Stimulated activated CD4-positive, alpha-beta T cell treated with anti-CD3 and anti-CD28 coated beads, Interleukin-1b, Interleukin-23, amount 100 ng/mL, for 48 hours (primary cell): ENCODE measurements at regions not wholly inside any gene's neighbourhood (a gene's known extent, or its start where the extent isn't known, plus 50 kb on each side); places are given as distances from the start of the nearest gene placed in this dataset.

Source experiments
- DNase-seq: peaks from one replicate; pipeline ENCODE4 v3.0.0-alpha.2; 2020

DNA sequence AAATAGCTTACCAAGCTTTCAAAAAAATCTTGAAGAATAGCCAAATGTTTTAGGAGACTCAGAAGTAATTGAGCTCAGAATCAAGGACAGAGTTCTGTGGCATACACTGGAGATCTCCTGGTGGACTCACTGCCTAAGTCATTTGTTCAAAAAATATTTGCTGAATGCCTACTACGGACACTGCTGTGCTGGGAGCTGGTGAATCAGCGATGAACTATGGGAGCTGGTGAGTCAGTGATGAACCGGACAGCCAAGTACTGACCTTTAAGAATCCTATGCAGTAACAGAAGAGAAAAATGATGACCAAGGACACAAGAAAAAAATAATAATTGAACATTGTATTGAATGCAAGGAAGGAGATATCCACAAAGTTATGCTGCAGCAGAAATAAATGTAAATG lies 717.9 kb upstream of the CXADR start:
- no peak for DNase-seq

DNA sequence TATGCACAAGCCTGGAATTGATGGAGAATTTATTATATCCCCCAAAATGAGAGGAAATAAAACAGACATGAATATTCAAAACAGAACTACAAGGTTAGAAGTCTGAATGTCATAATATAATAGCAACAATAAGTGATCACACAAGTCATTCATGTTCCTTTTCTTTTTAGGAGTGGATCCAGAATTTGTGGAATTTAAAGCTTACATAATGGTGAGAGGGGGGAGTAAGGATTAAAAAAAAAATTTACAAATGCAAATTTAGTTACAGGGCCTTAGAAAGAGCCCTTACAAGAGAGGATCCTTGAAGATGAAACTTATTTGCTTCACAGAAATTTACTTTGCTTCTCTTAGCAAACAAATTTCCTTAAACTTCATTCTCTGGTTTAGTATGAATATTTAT lies 716.1 kb upstream of the CXADR start:
- DNase-seq: no peak

DNA sequence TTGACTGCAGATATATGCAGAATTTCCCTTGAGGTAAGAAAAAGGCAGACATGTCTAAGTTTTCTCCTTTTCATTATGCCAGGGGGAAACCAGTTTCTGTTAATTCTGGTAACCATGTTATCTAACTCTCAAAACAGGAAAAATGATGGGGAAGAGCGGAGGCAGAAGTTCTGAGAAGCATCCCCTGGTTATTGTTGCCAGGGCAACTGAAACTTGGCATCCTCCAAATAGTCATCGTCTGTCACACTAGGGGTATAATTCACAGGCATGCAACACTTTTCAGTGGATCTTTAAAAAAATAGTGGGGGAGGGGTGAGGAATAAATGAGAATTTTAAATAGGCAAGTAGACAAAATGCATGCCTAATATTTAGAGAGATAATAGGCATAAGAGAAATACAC lies 715.3 kb upstream of the CXADR start:
- DNase-seq: no peak

DNA sequence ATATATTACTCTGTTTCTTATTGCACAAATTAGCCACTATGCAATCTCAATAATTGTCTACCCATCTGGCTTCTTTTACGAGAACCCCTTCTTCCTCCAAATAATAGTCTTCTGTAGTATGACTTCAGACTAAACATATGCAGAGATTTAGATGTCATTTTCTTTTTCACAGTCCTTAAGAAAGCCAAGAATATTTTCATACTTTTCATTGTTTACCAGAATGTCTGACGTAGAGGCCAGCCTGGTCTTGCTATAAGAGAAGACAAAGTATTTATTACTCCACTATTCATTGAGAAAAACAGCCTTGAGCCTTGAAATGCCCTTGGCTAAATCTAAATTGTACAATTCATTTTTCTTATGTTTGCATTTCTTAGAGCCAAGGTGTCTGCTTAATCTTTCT lies 714.9 kb upstream of the CXADR start:
- DNase-seq: no peak

- DNase-seq: no peak
Observed at GRCh38 chr21:16800536-16801275, 712.1 kb upstream of the CXADR start.

- no peak for DNase-seq
Observed at GRCh38 chr21:16811011-16811410, 701.8 kb upstream of the CXADR start.

DNA sequence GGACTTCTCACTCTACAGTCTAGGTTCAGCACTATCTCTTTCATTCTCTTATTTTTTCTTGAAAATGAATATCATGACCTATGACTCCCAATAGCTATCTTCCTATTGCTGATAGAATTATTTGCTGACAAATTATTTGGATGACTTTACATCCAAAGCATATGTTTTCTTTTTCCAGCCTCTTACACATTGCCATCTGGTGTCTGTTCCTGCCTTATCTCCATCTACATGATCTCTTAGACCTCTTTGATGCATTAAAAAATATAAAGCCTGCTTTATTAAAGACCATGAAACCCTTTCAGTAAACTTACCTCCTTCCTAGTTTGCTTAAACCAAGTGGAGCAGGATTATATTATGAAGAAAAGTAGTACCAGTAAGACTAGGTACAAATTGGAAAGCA lies 700.9 kb upstream of the CXADR start:
- no peak for DNase-seq

DNA sequence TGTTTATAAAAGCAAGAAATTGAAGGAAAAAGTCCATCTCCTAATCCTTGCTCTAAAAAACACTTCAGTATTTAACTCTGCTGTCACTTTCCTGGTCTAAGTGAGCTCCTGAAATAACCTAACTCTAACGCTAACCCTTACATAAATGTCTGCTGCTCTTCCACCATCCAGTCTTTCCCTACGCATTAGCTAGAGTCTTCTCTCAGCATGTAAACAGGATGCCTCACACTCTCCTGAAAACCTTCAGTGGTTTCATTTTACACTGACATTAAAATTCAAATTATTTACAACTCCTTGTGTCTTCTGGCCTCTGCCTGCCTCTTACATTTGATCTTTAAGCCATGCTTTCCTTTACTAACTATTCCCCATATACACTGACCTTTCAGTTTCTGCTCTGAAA lies 697.6 kb upstream of the CXADR start:
- no peak for DNase-seq

- no peak for DNase-seq
Observed at GRCh38 chr21:16821588-16821987, 691.3 kb upstream of the CXADR start.

DNA sequence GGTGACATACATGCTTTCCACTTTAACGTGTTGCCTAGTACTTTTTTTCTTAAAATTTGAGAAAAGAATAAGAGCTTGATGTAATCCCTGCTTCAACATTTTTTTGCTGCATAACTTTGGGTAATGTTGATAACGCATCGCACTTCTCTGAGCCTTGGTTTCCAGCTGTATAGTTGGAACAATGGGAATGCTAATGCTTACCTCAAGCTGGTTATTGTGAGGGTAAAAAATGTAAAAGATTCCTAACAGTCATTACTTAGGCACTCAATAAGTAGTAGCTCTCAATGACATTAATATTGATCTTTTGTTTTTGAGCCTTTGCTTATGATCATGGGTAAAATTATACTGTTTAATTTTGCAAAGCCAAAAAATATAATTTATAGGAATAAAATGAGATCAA lies 683.3 kb upstream of the CXADR start:
- no peak for DNase-seq

- DNase-seq: no peak
Observed at GRCh38 chr21:16832791-16833190, 680.1 kb upstream of the CXADR start.

GRCh38 chr21:16834791-16835190 lies 678.1 kb upstream of the CXADR start:
- no peak for DNase-seq

GRCh38 chr21:16837321-16837720 lies 675.5 kb upstream of the CXADR start:
- no peak for DNase-seq

DNA sequence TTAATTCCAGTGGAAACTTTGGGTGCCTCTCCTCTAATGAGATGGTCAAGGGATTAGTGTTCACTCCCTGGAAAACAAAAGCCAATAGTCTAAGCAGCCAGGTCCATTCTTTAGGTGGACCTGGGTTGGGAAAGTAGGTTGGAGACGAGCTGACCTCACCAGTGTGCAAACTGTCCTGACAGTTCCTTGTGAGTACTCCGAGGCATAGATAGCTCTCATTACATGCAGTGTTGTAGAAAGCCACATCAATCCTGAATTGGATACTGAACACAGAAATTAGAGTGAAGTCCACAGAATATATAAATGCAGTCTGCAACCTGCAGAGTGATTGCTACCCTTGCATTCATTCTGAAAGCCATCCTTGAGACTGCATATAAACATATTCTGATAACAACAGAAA lies 675.1 kb upstream of the CXADR start:
- DNase-seq: no peak

DNA sequence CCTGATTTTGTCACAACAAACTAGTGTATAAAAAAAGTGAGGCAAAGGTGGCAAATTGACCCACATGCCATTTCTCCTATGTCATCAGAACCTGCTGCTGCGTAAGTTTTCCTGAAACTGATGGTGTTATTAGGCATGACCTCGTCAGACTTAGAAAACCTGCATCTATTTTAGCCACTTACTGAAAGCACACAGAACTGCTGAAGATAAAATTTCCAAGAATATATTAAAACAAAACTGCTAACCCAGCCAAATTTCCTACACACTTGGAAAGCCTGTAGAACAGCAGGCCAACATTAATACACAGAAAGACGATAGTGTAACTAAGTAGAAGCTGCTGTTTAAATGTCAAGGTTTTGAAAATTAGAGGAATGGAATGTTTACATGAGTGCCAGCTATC lies 674.5 kb upstream of the CXADR start:
- DNase-seq: no peak

DNA sequence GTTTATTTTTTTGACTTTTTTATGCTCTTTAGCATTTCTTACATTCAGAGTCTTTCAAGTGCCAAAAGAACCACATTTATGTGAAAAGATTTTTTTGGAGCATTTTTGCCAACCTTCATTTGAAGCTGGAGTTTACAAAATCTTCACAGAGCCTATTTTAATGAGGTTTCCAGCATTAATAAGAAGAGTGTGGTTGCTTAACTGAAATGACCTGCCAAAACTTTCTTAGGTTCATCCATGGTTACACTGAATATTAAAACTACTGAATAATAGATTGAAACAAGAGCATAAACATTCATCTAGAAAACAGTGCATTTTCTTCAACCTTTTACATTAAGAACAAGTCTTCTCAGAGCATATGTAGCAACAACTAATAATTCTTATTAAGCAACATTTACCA lies 672.3 kb upstream of the CXADR start:
- no peak for DNase-seq

GRCh38 chr21:16841975-16842695 lies 670.7 kb upstream of the CXADR start:
- DNase-seq: no peak

- DNase-seq: no peak
Observed at GRCh38 chr21:16842696-16843035, 670.2 kb upstream of the CXADR start.

GRCh38 chr21:16847211-16847610 lies 665.6 kb upstream of the CXADR start:
- DNase-seq: no peak

GRCh38 chr21:16851054-16851453 lies 661.8 kb upstream of the CXADR start:
- no peak for DNase-seq

DNA sequence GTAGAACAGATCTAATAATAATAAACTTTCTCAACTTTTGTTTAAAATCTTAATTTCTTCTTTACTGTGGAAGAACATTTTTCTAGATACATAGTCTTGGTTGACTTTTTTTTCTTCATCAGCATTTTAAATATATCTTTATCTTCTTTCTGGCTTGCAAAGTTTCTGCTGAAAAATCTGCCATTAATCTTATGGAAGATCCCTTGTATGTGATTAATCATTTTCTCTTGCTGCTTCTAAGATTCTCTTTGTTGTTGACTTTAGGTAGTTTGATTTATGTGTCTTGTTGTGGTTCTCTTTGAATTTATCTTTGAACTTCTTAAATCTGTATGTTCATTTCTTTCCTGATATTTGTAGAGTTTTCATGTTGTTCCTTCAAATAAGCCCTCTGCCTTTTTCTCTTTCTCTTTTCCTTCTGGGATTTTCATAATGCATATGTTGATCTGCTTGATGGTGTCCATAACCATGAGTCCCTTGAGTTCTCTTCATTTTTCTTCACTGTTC lies 657.6 kb upstream of the CXADR start:
- DNase-seq: no peak

- no peak for DNase-seq
Observed at GRCh38 chr21:16863362-16863905, 649.4 kb upstream of the CXADR start.

- DNase-seq: no peak
Observed at GRCh38 chr21:16863908-16864307, 648.9 kb upstream of the CXADR start.

DNA sequence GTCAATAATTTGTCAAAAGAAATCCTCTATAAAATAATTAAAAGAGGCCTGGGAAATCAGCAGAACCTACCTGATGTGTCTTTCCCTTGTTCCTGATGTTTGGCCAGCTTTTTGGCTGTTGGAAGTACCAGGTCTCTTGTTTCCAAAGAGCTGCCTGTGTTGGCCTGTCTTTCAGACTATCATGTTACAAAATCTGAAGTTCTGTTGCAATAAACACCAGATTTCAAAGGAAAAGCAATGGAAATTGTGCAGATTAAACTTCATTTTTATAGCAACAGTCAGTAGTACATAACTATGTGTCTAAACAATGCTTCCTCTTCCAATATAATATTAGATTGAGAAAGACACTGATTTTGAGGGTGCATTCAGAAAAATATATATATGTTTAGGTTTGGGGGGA lies 647.2 kb upstream of the CXADR start:
- DNase-seq: no peak
